Karpas-422 (cell line): ENCODE measurements at regions not wholly inside any gene's neighbourhood (a gene's known extent, or its start where the extent isn't known, plus 50 kb on each side); places are given as distances from the start of the nearest gene placed in this dataset.

Source experiments
- DNase-seq: peaks from one replicate; pipeline ENCODE4 v3.0.0-alpha.2; 2015
- H2AFZ ChIP-seq: fragments of 200-600 bp; sonication (generic); 2 replicates; pipeline ENCODE4 v1.6.1; 2014; ENCODE audit warnings: antibody characterized with exemption, low read length, mixed read lengths
- H3K27ac ChIP-seq: fragments of 200-600 bp; sonication (generic); 2 replicates; pipeline ENCODE4 v1.5.1; 2014; ENCODE audit warnings: mild to moderate bottlenecking, low read length, moderate library complexity
- H3K27me3 ChIP-seq: fragments of 200-600 bp; sonication (generic); 2 replicates; pipeline ENCODE4 v1.6.1; 2014; ENCODE audit warnings: low read length, mixed read lengths
- H3K36me3 ChIP-seq: fragments of 200-600 bp; sonication (generic); 2 replicates; pipeline ENCODE4 v1.6.1; 2014; ENCODE audit warnings: low read length, mixed read lengths; ENCODE audit not compliant: insufficient read depth
- H3K4me1 ChIP-seq: fragments of 200-600 bp; sonication (generic); 2 replicates; pipeline ENCODE4 v1.6.1; 2014; ENCODE audit warnings: mild to moderate bottlenecking, low read length, mixed read lengths
- H3K4me2 ChIP-seq: fragments of 200-600 bp; sonication (generic); 2 replicates; pipeline ENCODE4 v1.6.1; 2014; ENCODE audit warnings: low read length, low read depth, mild to moderate bottlenecking; ENCODE audit not compliant: poor library complexity, severe bottlenecking
- H3K4me3 ChIP-seq: fragments of 200-600 bp; sonication (generic); 2 replicates; pipeline ENCODE4 v1.5.1; 2014; ENCODE audit warnings: mild to moderate bottlenecking, antibody characterized with exemption, low read length, mixed read lengths
- H3K79me2 ChIP-seq: fragments of 200-600 bp; sonication (generic); 2 replicates; pipeline ENCODE4 v1.6.1; 2014; ENCODE audit warnings: mild to moderate bottlenecking, low read length, mixed read lengths
- H3K9ac ChIP-seq: fragments of 200-600 bp; sonication (generic); 2 replicates; pipeline ENCODE4 v1.6.0; 2014; ENCODE audit warnings: low read length
- H3K9me2 ChIP-seq: fragments of 200-600 bp; sonication (generic), shearing (Covaris generic); replicated peaks from 2 replicates; pipeline ENCODE4 v1.6.0; 2014; ENCODE audit warnings: mild to moderate bottlenecking, low read length, moderate library complexity; ENCODE audit not compliant: insufficient read depth
- H3K9me3 ChIP-seq: fragments of 300-700, 200-600 bp; sonication (generic); 2 replicates; pipeline ENCODE4 v1.6.1; 2014; ENCODE audit warnings: low read length, mixed read lengths
- H4K20me1 ChIP-seq: fragments of 200-600 bp; sonication (generic); 2 replicates; pipeline ENCODE4 v1.6.1; 2014; ENCODE audit warnings: mild to moderate bottlenecking, antibody characterized with exemption, low read length, low read depth; ENCODE audit not compliant: insufficient read depth

- Histone ChIP-seq H3K4me2 (no peak overlapping the region), H4K20me1 (no peaks in the 10 kb centered on the region), H3K27me3 (no peaks in the 10 kb centered on the region), H3K36me3 (no peaks in the 10 kb centered on the region), H2AFZ (no peak overlapping the region), H3K4me3 (no peak overlapping the region), H3K9me2 (no peaks in the 10 kb centered on the region), H3K9me3 (no peaks in the 10 kb centered on the region), H3K27ac (no peak overlapping the region), H3K79me2 (no peaks in the 10 kb centered on the region), H3K9ac (no peak overlapping the region), H3K4me1 (no peaks in the 10 kb centered on the region)
- no peak for DNase-seq
These were observed 129.1 kb downstream of the UQCRFS1 start for GRCh38 chr19:29083863-29084262.

DNA sequence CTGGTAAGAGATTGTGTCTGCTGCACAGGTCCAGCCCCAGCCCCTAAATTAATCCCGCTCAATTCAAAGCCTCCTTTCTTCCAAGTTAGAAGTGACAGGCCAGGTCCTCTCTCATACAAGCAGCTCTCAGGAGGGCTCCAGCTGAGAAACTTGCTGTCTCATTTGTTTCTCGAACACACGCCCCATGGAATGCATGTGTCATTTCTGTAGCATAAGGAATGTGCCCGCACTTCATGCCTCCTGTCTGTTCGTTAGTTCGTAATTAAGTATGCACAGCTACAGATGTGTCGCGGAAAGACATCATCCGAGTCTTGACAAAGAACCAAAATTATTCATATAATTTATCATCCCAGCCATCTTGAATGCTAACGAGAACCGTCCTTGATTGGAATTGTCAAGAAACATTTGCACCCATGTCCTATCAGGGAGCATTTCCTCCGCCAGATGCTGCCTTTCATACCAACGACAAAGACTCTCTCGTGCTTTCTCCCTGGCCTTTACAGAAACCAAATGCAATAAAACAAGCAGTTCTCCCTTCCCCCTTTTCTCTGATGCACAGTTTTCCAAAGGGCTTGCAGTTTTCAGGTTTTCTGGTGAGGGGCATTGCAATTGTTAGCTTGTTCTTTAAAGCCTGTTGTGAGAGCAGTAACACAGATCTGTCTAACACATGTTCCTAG is 133.5 kb downstream of the UQCRFS1 start:
- H3K27ac ChIP-seq: no peak overlapping the region
- no peaks in the 10 kb centered on the region for H3K27me3 ChIP-seq
- no peaks in the 10 kb centered on the region for H3K79me2 ChIP-seq
- no peak overlapping the region for H3K9ac ChIP-seq
- peaks cover 6% of the 10 kb centered on the region for H3K4me1 ChIP-seq
- no peak for DNase-seq
- no peaks in the 10 kb centered on the region for H4K20me1 ChIP-seq
- no peak overlapping the region for H3K4me2 ChIP-seq
- H3K9me2 ChIP-seq: no peaks in the 10 kb centered on the region
- no peak overlapping the region for H3K4me3 ChIP-seq
- no peaks in the 10 kb centered on the region for H3K9me3 ChIP-seq
- no peak overlapping the region for H2AFZ ChIP-seq
- no peaks in the 10 kb centered on the region for H3K36me3 ChIP-seq

DNA sequence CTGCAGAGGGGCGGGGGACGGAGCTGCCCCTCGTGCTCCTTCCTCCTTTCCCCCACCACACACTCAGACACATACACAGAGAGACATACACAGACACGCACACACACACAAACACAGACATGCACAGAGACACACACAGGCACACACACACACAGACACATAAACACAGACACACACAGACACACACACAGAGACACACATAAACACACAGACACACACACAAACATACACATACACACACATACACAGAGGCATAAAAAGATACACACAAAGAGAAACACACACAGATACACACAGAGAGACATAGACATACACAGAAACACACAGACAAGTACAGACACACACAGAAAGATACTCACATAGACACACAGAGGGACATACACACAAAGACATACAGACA is 136.0 kb downstream of the UQCRFS1 start:
- Histone ChIP-seq H3K27ac (no peak overlapping the region), H2AFZ (no peak overlapping the region), H3K9ac (no peak overlapping the region), H3K36me3 (no peaks in the 10 kb centered on the region), H3K4me2 (no peak overlapping the region), H3K9me3 (no peaks in the 10 kb centered on the region), H3K79me2 (no peaks in the 10 kb centered on the region), H4K20me1 (no peaks in the 10 kb centered on the region), H3K9me2 (no peaks in the 10 kb centered on the region), H3K4me3 (no peak overlapping the region), H3K4me1 (peaks cover 6% of the 10 kb centered on the region), H3K27me3 (no peaks in the 10 kb centered on the region)
- DNase-seq: no peak

DNA sequence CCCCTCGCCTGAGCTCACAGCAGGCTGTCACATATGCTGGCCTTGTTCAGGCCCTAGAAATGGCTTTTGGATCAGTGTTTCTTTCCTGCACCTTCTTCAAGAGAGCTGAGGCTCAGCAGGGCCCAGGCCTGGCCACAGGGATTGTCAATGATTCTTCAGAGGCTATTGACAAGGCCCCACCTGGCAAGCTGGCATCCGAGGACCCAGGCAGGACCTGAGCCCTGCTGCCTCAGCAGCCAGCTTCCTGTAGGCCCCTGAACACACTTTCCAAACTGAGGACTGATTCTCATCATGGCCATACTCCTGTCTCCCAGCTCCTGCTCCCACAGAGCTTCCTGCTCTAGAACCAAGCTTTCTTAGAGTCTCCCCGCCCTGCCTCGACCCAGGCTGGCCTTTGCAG is 136.8 kb downstream of the UQCRFS1 start:
- Histone ChIP-seq H3K4me2 (no peak overlapping the region), H3K9me2 (no peaks in the 10 kb centered on the region), H3K4me3 (no peak overlapping the region), H3K9me3 (no peaks in the 10 kb centered on the region), H3K9ac (no peak overlapping the region), H3K79me2 (no peaks in the 10 kb centered on the region), H3K27ac (no peak overlapping the region), H4K20me1 (no peaks in the 10 kb centered on the region), H3K4me1 (peaks cover 6% of the 10 kb centered on the region), H2AFZ (no peak overlapping the region), H3K27me3 (no peaks in the 10 kb centered on the region), H3K36me3 (no peaks in the 10 kb centered on the region)
- DNase-seq: no peak

DNA sequence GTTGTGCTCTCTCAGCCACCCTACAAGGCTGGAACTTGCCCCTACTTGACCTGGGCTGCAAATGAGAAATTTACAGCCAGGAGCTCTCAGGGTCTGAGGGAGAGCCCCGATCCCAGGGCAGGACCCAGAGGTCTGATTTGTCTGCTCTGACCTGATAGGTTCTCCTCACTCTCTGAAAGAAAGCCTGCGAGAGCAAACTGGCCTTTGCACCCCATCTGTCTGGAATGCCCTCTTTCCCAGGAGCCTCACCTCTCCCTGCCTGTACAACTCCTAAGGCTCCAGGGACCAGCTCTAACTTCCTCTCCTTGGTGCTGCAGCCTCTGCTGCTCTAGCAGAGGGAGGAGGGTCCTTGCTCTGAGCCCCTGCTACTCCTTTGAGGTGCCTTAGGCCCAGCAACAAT is 137.8 kb downstream of the UQCRFS1 start:
- H3K4me3 ChIP-seq: no peak overlapping the region
- H3K9me3 ChIP-seq: no peaks in the 10 kb centered on the region
- no peaks in the 10 kb centered on the region for H3K36me3 ChIP-seq
- no peak overlapping the region for H3K4me2 ChIP-seq
- H3K9ac ChIP-seq: no peak overlapping the region
- H3K27ac ChIP-seq: no peak overlapping the region
- no peak overlapping the region for H2AFZ ChIP-seq
- H3K79me2 ChIP-seq: no peaks in the 10 kb centered on the region
- DNase-seq: no peak
- no peaks in the 10 kb centered on the region for H3K27me3 ChIP-seq
- no peaks in the 10 kb centered on the region for H4K20me1 ChIP-seq
- H3K9me2 ChIP-seq: no peaks in the 10 kb centered on the region
- H3K4me1 ChIP-seq: peaks cover 6% of the 10 kb centered on the region

- Histone ChIP-seq H3K4me3 (no peak overlapping the region), H3K9ac (no peak overlapping the region), H3K4me1 (peaks cover 6% of the 10 kb centered on the region), H4K20me1 (no peaks in the 10 kb centered on the region), H2AFZ (no peak overlapping the region), H3K27me3 (no peaks in the 10 kb centered on the region), H3K4me2 (no peak overlapping the region), H3K79me2 (no peaks in the 10 kb centered on the region), H3K9me3 (no peaks in the 10 kb centered on the region), H3K27ac (no peak overlapping the region), H3K36me3 (no peaks in the 10 kb centered on the region), H3K9me2 (no peaks in the 10 kb centered on the region)
- DNase-seq: no peak
These were observed 138.4 kb downstream of the UQCRFS1 start for GRCh38 chr19:29074579-29074978.

DNA sequence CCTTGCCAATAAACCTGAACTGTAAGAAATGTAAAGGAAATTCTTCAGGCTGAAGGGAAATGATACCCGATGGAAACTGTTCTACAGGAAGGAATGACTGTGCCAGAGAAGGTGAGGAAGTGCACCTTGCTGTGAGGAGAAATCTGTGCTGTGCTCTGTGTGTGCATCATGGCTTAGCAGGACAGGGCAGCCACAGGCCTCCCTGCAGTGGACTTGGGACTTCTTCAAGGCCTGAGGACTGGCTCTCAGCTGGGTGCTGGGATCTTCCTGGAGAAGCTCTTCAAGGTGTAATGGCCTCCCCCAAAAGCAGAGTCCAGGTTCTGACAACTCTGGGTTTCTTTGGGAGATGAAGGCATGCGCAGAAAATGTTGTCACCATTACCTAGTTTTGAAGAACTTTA is 145.1 kb downstream of the UQCRFS1 start:
- Histone ChIP-seq H3K4me3 (no peak overlapping the region), H3K27me3 (no peaks in the 10 kb centered on the region), H3K9me3 (no peaks in the 10 kb centered on the region), H3K9ac (no peak overlapping the region), H3K4me1 (peaks cover 11% of the 10 kb centered on the region), H3K4me2 (no peak overlapping the region), H3K27ac (no peak overlapping the region), H3K79me2 (no peaks in the 10 kb centered on the region), H4K20me1 (no peaks in the 10 kb centered on the region), H3K36me3 (no peaks in the 10 kb centered on the region), H3K9me2 (no peaks in the 10 kb centered on the region), H2AFZ (no peak overlapping the region)
- DNase-seq: no peak

DNA sequence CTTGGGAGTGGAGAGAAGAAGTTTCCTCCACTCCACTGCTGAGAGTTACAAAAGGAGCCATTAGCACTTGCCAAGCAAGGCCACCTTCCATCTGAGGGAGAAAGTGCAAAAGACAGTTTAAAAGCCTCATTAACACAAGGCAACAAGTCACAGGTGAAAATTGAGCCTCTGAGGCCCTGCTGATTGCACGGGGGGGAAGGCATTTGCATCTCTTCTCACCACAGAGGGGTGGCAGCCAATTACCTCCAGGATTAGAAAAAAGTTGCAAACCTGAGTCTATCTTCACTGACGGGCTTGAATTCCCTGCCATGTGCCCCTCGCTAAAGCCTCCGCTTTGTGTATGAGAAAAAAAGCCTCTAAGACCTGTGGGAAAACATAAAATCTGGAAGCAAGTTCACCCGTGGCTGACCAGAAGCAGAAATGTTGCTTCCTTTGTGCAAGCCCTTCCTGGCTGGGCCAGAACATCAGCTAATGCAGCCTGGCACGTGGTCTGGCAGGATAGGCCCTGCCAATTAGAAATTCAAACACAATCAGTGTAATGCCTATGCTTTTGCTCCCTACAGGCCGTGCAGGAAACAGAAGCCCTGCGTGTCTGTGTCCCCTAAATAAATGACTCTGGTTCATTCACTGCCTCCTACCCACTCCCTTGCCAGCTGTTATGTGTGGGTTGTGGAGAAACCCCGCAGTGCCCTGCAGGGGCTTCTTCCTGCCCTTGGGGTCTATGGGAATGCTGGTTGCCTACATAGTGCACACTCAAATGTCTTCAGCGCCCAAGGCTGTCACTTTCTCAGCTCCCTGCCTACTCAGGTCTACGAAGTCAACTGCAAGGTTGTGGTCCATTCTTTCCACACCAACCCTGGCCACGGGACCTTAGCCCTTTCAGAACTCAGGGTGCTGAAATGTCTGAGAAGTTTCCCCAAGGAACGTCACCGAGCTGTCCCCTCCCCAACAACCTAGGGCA is 150.2 kb downstream of the UQCRFS1 start:
- H4K20me1 ChIP-seq: no peaks in the 10 kb centered on the region
- no peak overlapping the region for H3K4me3 ChIP-seq
- no peak overlapping the region for H3K9ac ChIP-seq
- peaks cover 28% of the 10 kb centered on the region for H3K4me1 ChIP-seq
- no peaks in the 10 kb centered on the region for H3K27me3 ChIP-seq
- no peak overlapping the region for H2AFZ ChIP-seq
- H3K4me2 ChIP-seq: no peak overlapping the region
- H3K9me2 ChIP-seq: no peaks in the 10 kb centered on the region
- no peak overlapping the region for H3K27ac ChIP-seq
- no peaks in the 10 kb centered on the region for H3K79me2 ChIP-seq
- peak; percentile 52 for DNase-seq
- H3K9me3 ChIP-seq: no peaks in the 10 kb centered on the region
- no peaks in the 10 kb centered on the region for H3K36me3 ChIP-seq
